ENCODE measurements at regions not wholly inside any gene's neighbourhood (a gene's known extent, or its start where the extent isn't known, plus 50 kb on each side); places are given as distances from the start of the nearest gene placed in this dataset.

DNA sequence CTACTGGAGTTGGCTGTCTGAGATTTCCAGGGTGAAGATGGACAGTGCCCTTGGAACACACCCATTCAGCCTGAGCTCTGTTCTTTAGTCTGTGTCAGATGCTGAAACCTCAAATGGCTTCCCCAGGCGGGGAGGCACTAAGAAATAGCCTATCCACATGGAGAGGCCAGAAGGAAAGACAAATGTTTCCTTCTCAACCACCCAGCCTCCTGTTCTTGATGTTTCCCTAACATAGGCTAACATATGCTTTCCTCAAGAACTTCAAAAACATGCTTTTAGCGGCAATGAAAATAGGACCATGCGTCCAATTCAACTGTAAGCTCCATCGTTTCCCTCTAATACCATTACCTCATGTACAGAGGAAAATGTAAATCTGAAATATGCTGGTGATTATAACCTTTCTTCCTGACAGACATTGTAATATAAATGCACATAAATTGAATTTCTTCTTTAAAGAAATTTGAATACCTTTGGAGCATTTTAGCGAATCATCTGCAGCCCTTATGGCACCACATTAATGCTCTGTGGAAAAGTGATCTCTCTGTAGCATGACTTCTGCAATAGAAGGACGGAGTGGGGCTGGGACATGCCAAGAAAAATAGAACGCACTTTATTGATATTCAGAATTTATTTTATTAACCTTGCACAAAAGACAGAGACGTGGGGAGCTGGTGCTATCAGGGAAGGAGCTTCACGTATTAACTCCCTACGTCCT is 60.1 kb downstream of the IRX3 start:
- no peaks in the 10 kb centered on the region for H4K20me1 ChIP-seq (ENCODE audit: insufficient read depth, low read length, poor library complexity, severe bottlenecking)
- no peak for TF ChIP-seq EZH2phosphoT487 (IDR thresholded peaks at IDR 0.05; ENCODE audit: borderline replicate concordance)
- TF ChIP-seq, protein P1, sequence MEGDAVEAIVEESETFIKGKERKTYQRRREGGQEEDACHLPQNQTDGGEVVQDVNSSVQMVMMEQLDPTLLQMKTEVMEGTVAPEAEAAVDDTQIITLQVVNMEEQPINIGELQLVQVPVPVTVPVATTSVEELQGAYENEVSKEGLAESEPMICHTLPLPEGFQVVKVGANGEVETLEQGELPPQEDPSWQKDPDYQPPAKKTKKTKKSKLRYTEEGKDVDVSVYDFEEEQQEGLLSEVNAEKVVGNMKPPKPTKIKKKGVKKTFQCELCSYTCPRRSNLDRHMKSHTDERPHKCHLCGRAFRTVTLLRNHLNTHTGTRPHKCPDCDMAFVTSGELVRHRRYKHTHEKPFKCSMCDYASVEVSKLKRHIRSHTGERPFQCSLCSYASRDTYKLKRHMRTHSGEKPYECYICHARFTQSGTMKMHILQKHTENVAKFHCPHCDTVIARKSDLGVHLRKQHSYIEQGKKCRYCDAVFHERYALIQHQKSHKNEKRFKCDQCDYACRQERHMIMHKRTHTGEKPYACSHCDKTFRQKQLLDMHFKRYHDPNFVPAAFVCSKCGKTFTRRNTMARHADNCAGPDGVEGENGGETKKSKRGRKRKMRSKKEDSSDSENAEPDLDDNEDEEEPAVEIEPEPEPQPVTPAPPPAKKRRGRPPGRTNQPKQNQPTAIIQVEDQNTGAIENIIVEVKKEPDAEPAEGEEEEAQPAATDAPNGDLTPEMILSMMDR (conservative IDR thresholded peaks at IDR 0.05; ENCODE audit: low read length): no peak

DNA sequence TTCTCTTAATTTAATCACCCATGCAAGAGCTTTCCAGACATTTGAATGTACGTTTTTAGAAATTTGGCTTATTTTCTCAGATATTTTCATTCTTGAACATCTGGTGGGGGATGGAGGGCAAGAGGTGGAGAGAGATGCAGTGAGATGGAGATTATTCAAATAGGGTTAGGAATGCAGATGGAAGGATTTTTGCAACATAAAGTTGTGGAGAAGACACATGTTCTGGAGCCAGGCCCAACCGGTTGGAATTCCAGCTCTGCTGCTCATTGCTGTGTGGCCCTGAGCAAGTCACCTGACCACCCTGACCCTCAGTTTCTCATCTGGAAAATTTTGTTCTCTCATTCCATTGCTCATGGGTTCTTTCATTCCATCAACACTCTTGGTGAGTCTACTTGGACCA is 66.9 kb downstream of the IRX3 start:
- no peaks in the 10 kb centered on the region for H4K20me1 ChIP-seq (ENCODE audit: insufficient read depth, low read length, poor library complexity, severe bottlenecking)
- H3F3A ChIP-seq (ENCODE audit: low read depth): no peaks in the 10 kb centered on the region
- no peaks in the 10 kb centered on the region for H3K36me3 ChIP-seq (ENCODE audit: insufficient read depth, low read length)
- no peak for TF ChIP-seq EZH2phosphoT487 (IDR thresholded peaks at IDR 0.05; ENCODE audit: borderline replicate concordance)
- TF ChIP-seq, protein P1 (conservative IDR thresholded peaks at IDR 0.05; ENCODE audit: low read length): no peak
- H2AFZ ChIP-seq (ENCODE audit: low read length): no peak overlapping the region
- H3K4me2 ChIP-seq (ENCODE audit: low read depth, low read length, poor library complexity, severe bottlenecking): no peak overlapping the region
- H3K9me2 ChIP-seq (replicated peaks; ENCODE audit: low read depth, low read length): no peaks in the 10 kb centered on the region
- no peak overlapping the region for H3K9ac ChIP-seq (ENCODE audit: low read depth, low read length, poor library complexity, severe bottlenecking)
- H3K9me3 ChIP-seq (ENCODE audit: insufficient read depth, low read depth, low read length): no peaks in the 10 kb centered on the region
- H3K4me3 ChIP-seq (ENCODE audit: low read length, poor library complexity, severe bottlenecking): no peak overlapping the region
- no peaks in the 10 kb centered on the region for H3K27me3 ChIP-seq (ENCODE audit: insufficient read depth, low read length, poor library complexity, severe bottlenecking)
- H3K4me1 ChIP-seq (ENCODE audit: insufficient read depth, low read length, poor library complexity, severe bottlenecking): no peaks in the 10 kb centered on the region
- no peaks in the 10 kb centered on the region for H3K79me2 ChIP-seq (ENCODE audit: insufficient read depth, low read length)

More for the DNA sequence above, 60.1 kb downstream of the IRX3 start:
- H3K4me2 ChIP-seq (ENCODE audit: low read depth, low read length, poor library complexity, severe bottlenecking): no peak overlapping the region
- H3K36me3 ChIP-seq (ENCODE audit: insufficient read depth, low read length): no peaks in the 10 kb centered on the region
- no peak overlapping the region for H2AFZ ChIP-seq (ENCODE audit: low read length)
- no peak overlapping the region for H3K4me3 ChIP-seq (ENCODE audit: low read length, poor library complexity, severe bottlenecking)
- no peaks in the 10 kb centered on the region for H3K9me3 ChIP-seq (ENCODE audit: insufficient read depth, low read depth, low read length)
- H3K9ac ChIP-seq (ENCODE audit: low read depth, low read length, poor library complexity, severe bottlenecking): no peak overlapping the region
- H3K79me2 ChIP-seq (ENCODE audit: insufficient read depth, low read length): no peaks in the 10 kb centered on the region
- peaks cover 4% of the 10 kb centered on the region for H3K4me1 ChIP-seq (ENCODE audit: insufficient read depth, low read length, poor library complexity, severe bottlenecking)
- H3F3A ChIP-seq (ENCODE audit: low read depth): no peaks in the 10 kb centered on the region
- H3K27me3 ChIP-seq (ENCODE audit: insufficient read depth, low read length, poor library complexity, severe bottlenecking): no peaks in the 10 kb centered on the region
- H3K9me2 ChIP-seq (replicated peaks; ENCODE audit: low read depth, low read length): no peaks in the 10 kb centered on the region

DNA sequence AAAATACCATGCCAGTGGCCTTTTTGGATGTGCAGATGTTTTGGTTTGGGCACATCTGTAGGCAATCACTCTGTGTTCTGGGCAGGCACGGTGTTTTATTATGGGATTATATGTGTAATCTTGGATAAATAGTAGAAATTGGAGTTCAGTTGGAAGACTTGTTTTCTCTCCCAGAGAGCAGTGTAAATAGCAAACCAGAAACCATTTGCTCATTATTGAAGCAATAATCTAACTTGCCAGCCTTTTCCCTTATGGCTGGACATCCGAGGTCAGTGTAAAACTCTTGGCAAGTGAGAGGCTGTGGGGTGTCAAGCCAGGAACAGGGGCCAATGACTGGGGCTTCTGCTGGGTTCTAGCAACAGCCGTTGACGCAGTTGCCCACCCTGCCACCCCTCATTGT is 69.9 kb downstream of the IRX3 start:
- Histone ChIP-seq H4K20me1 (ENCODE audit: insufficient read depth, low read length, poor library complexity, severe bottlenecking) (no peaks in the 10 kb centered on the region), H3K36me3 (ENCODE audit: insufficient read depth, low read length) (no peaks in the 10 kb centered on the region), H3F3A (ENCODE audit: low read depth) (no peaks in the 10 kb centered on the region), H3K9me2 (replicated peaks; ENCODE audit: low read depth, low read length) (no peaks in the 10 kb centered on the region), H3K4me3 (ENCODE audit: low read length, poor library complexity, severe bottlenecking) (no peak overlapping the region), H3K27me3 (ENCODE audit: insufficient read depth, low read length, poor library complexity, severe bottlenecking) (no peaks in the 10 kb centered on the region), H3K9ac (ENCODE audit: low read depth, low read length, poor library complexity, severe bottlenecking) (no peak overlapping the region), H2AFZ (ENCODE audit: low read length) (no peak overlapping the region), H3K4me1 (ENCODE audit: insufficient read depth, low read length, poor library complexity, severe bottlenecking) (no peaks in the 10 kb centered on the region), H3K79me2 (ENCODE audit: insufficient read depth, low read length) (no peaks in the 10 kb centered on the region), H3K9me3 (ENCODE audit: insufficient read depth, low read depth, low read length) (no peaks in the 10 kb centered on the region), H3K4me2 (ENCODE audit: low read depth, low read length, poor library complexity, severe bottlenecking) (no peak overlapping the region)
- TF ChIP-seq, protein P1 (conservative IDR thresholded peaks at IDR 0.05; ENCODE audit: low read length): no peak
- no peak for TF ChIP-seq EZH2phosphoT487 (IDR thresholded peaks at IDR 0.05; ENCODE audit: borderline replicate concordance)
